Activated CD4-positive, alpha-beta T cell treated with anti-CD3 and anti-CD28 coated beads for 4 hours (primary cell): ENCODE measurements at regions not wholly inside any gene's neighbourhood (a gene's known extent, or its start where the extent isn't known, plus 50 kb on each side); places are given as distances from the start of the nearest gene placed in this dataset.

ENCODE experiments used
- DNase-seq, 2 donors: peaks; one replicate each; pipeline ENCODE4 v3.0.0-alpha.2; 2020

DNA sequence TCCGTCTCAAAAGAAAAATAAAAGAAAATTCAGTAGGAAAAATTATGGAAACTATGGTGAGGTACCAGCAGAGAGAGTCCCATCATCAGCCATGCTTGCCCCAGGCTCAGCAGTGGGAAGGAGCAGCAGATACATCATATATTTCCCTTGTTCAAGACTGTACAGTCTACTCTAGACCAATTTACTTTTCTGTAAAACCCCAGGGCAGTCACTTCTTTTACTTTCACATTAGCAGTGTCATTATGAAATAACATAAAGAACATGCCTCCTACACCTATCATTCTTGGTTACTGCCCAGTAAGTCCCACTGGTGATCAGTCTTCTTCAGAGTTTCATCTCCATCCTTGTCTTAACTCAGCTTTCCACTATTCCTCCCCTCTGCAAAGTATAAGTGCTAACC lies 1145.0 kb downstream of the MAT2B start:
- no peak for DNase-seq

GRCh38 chr5:164651546-164652275 lies 1146.3 kb downstream of the MAT2B start:
- DNase-seq: no peak

GRCh38 chr5:164652276-164652660 lies 1146.8 kb downstream of the MAT2B start:
- DNase-seq: no peak

DNA sequence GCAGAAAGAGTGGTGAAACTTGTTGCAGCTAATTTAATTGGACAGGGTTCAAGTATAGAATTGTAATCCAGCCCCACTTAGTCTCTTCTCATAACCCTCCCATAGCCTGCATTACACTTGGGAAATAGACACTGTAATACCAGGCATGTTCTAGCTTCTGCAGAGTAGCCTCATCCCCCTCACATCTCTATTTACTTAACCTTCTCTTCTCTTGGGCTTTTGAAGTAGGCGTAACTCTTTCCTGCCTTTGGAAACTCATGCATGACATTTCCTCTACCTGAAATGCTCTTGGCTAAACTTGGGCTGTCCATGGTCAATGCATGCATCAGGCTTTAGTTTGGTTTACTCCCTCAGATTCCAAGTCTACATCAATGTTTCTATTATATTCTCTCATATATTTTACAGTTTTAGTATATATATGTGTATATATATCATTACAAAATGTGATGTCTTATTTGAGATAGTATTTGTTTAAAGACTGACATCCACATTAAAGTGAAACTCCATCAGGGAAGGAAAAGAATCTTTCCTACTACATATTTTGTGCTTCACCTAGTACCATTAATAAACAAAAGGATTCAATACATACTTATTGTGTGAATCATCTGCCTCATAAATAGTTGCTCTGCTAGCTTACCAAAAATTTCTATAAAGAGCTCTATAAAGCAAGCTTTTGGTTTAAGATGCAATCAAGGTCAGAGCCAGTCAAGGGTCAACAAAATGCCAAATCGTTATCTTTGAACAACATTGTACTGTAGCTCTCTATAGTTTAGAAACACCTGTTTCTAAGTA lies 1158.0 kb downstream of the MAT2B start:
- DNase-seq: no peak

DNA sequence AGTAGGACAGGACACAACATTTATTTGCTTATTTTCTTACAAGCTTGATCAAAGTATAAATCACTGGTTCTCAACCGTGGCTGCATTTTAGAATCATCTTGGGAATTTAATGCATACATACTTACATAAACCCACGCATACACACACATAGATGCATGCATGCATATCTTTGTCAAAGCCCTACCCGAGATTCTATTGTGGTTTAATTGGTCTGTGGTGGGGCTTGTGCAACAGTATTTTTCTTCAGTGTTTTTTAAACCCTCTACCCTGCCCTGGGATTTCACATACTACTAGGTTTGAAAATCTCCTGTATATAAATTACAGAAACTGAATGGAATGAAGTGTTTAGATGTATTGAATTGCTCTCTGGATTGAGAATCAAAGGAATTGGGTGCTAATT lies 1166.2 kb downstream of the MAT2B start:
- no peak for DNase-seq

GRCh38 chr5:164672205-164672604 lies 1166.8 kb downstream of the MAT2B start:
- no peak for DNase-seq

DNA sequence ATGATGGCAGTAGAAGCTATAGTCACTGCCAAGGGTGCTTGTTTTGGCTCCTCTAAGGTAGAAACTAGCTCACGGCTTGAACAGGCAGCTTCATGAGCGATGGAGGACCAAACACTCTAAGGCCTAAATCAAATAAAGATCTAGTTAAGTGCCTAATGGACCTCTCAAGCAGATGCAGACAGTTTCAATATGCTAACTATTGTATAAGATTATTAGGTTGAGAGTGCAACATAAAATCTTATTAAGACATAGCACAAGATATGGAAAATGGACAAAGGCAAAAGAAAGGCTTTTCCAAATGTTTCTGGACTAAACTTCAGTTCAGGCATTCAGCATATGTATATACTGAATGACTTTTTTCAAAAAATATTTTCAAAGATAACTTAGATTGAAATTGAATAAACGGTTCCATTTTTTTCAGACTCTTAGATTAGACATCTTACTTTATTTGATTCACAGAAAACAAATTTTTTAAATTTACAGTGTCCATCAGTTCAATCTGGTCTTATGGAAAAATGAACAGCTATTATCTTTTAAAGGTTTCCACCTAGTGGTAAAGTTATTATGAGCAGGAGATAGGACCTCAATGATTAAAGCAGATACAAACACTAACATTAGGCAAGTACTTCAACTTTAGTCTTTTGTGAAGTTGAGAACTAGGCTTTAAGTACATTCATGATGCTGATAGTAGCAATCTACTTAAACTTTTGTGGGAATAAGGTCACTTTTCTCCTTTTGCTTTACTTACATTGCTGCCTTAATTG lies 1167.7 kb downstream of the MAT2B start:
- DNase-seq: no peak

DNA sequence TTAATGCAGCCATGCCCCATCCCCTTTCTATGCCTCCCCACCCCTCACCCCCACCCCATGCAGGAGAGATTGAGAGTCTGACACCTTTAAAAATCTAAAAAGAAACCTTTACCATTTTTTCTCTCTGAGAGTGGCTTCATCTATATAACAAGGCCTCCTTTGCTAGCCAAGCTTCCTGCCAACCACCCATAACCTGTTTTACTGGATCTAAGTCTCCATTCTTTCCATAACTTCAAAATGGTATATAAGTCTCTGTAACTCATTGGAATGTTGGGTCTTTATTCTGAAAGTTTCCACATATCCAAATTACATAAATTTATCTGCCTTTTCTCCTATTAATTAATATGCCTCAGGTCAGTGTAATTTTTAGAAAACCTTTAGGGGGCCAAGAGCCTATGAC lies 1174.0 kb downstream of the MAT2B start:
- no peak for DNase-seq

GRCh38 chr5:164680216-164680615 lies 1174.8 kb downstream of the MAT2B start:
- DNase-seq: no peak

GRCh38 chr5:164680812-164681520 lies 1175.5 kb downstream of the MAT2B start:
- DNase-seq: no peak

GRCh38 chr5:164687391-164687790 lies 1182.0 kb downstream of the MAT2B start:
- DNase-seq: no peak

DNA sequence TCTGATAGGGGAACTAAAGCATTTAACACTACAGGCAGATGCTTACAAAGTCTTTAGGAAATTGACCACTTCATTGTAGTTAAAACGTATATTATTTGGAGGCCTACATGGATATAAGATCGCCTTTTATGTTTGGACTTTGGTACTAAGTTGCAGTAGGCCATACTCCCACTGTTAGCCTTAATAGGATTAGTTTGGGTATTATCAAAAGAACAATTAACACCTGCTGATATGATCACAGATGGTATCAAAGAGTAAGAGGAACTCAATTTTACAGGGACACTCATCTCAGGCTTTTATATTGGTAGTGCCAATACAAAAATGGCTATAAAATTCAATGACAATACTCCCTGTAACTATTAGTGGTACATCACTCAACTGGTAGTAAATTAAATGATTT lies 1183.0 kb downstream of the MAT2B start:
- no peak for DNase-seq

- DNase-seq: no peak
These were observed 1203.4 kb downstream of the MAT2B start for GRCh38 chr5:164708831-164709230.

DNA sequence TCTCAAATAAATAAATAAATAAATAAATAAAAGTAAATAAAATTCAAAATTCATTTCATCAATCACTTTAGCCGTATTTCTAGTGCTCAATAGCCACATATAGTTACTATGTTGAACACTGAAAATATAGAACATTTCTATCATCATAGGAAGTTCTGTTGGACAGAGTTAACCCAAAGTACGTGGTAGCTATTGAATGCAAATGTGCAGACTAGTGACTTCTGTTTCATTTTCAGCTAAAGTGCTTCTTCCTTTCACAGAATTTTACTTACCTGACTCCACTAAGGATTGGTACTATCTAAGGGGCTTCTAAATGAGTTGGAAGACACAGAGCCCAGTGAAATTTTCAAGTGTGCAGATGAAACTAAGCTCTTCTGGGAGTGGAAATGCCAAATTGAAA lies 1208.3 kb downstream of the MAT2B start:
- no peak for DNase-seq

DNA sequence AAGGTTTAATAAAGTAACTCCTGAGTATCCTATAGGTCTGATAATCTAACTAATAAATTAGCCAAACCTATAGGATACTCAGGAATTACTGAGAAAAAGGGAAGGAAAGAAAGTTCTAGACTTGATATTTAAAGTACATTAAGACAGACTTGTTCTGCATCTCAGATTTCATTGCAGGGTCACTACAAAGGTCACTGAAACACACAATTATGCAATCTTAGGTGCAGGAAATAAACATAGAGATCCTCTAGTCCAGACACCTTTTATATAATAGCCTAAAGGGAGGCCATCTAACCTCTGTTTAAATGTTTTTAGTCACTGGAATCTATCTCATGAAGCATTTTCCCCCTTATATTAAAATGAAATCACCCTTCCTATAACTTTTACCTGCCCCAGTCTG lies 1215.7 kb downstream of the MAT2B start:
- no peak for DNase-seq

DNA sequence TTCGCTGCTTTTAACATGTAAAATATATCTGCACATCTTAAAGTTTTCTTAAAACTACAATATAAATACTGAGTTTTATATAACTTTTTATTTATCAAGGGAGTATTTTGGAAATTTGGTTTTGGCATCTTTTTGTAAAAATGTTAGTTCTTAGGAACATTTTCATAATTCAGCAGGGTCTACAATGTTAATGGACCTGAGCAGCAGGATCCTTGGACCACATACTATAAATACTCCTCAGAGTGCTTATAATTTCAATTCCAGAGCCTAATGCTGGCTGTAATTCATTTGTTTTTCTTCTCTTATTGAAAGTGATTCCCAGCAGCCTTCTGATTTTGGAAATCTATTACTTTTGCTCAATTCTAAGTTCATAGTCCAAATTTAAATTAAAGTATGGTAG lies 1216.2 kb downstream of the MAT2B start:
- no peak for DNase-seq

DNA sequence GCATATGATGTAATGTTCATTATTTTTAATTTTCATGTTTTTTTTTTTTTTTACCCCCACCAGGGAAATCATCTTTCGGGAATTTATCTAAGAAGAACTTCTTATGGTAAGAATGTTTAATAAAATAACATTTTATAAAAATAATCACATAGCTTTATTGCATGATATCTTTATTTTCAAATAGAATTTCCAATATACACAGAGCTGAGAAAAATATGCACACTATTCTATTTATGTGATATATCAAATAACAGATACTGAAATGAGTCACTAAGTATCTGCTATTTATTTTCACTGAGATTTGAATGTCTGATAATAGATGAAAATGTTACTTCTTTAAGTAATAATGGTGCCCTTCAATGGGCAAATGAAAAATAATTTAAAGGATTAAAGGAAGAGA lies 1217.3 kb downstream of the MAT2B start:
- DNase-seq: no peak

DNA sequence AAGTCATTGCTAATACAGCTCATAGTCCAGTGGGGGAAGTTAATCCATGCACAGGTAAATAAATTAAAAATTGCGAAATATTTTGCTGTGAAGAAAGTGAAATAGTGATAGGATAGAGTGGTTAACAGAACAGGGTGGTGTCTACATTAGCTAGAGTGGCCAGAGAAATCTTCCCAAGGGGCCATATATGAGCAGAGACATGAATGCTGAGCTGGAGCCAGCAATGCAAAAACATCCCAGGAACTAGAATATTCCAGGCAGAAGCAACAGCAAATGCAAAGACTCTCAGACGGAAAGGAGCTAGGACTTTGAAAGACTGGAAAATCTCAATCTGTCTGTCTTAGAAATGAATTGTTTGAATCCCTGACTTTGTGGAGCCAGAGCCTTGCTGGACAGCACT lies 1221.6 kb downstream of the MAT2B start:
- no peak for DNase-seq

GRCh38 chr5:164728733-164729132 lies 1223.3 kb downstream of the MAT2B start:
- DNase-seq: no peak

GRCh38 chr5:164735334-164735733 lies 1229.9 kb downstream of the MAT2B start:
- no peak for DNase-seq

GRCh38 chr5:164741376-164741775 lies 1236.0 kb downstream of the MAT2B start:
- DNase-seq: no peak

- DNase-seq: no peak
These were observed 1236.6 kb downstream of the MAT2B start for GRCh38 chr5:164742025-164742424.

DNA sequence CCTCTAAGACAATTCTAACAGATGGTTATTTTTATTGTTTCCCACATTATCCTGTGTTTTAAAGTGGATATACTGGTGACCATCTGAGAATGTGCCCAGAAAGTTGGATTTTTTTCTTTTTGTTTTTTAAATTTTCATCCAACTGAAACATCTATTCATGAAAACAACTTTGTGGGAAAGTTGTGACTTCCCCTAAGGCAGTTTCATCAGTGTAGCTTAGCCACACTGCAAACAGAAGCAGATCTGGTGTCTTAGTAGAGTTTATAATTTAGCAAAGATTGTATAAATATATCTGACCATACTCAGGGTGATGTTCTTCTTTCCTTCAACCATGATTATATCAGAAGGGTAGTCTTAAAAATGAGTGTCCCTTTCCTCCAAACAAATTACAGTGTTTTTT lies 1241.3 kb downstream of the MAT2B start:
- DNase-seq: no peak
